CD14-positive monocyte (primary cell): ENCODE measurements at regions not wholly inside any gene's neighbourhood (a gene's known extent, or its start where the extent isn't known, plus 50 kb on each side); places are given as distances from the start of the nearest gene placed in this dataset.

Source experiments
- DNase-seq, 3 donors: peaks; one replicate each; pipeline ENCODE4 v3.0.0-alpha.2; 2011 to 2022
- H2AFZ ChIP-seq: 2 replicates; pipeline ENCODE4 v1.6.0; 2012; ENCODE audit warnings: mild to moderate bottlenecking, low read depth, low read length, inconsistent platforms; ENCODE audit not compliant: insufficient read depth, poor library complexity, severe bottlenecking
- H3K27ac ChIP-seq, 2 donors: 1 replicate in 1 of 2; 2 replicates in 1 of 2; pipeline ENCODE4 v1.5.1; 2012 to 2013; ENCODE audit warnings: low read length in 2 of 2, control low read depth in 1 of 2, inconsistent platforms in 1 of 2, low read depth in 1 of 2, mild to moderate bottlenecking in 1 of 2
- H3K27me3 ChIP-seq, 2 donors: one replicate each; pipeline versions ENCODE4 v1.6.0 to v1.6.1; 2011 to 2013; ENCODE audit warnings: low read length in 2 of 2; ENCODE audit not compliant: control insufficient read depth in 2 of 2, insufficient read depth in 2 of 2
- H3K36me3 ChIP-seq, 2 donors: replicated peaks in 1 of 2; 1 replicate in 1 of 2; 2 replicates in 1 of 2; pipeline versions ENCODE4 v1.5.1 to v1.6.1; 2012 to 2013; ENCODE audit warnings: low read length in 2 of 2, control low read depth in 1 of 2, inconsistent platforms in 1 of 2, mild to moderate bottlenecking in 1 of 2; ENCODE audit not compliant: insufficient read depth in 2 of 2, control insufficient read depth in 1 of 2
- H3K4me1 ChIP-seq, 2 donors: 1 replicate in 1 of 2; 2 replicates in 1 of 2; pipeline versions ENCODE4 v1.5.1 to v1.6.1; 2012 to 2013; ENCODE audit warnings: low read length in 2 of 2, control low read depth in 1 of 2, inconsistent platforms in 1 of 2, mild to moderate bottlenecking in 1 of 2, moderate library complexity in 1 of 2; ENCODE audit not compliant: insufficient read depth in 2 of 2, control insufficient read depth in 1 of 2
- H3K4me2 ChIP-seq: replicated peaks from 2 replicates; pipeline ENCODE3; 2012; ENCODE audit warnings: low read length, moderate library complexity, mild to moderate bottlenecking; ENCODE audit not compliant: poor library complexity, severe bottlenecking; ENCODE audit errors: extremely low read depth
- H3K4me3 ChIP-seq, 3 experiments: fragments of 200-600 bp in 1 of 3; sonication (generic) in 1 of 3; replicated peaks in 1 of 3; 1 replicate in 2 of 3; 2 replicates in 1 of 3; pipeline ENCODE4 v1.5.1; 2011 to 2013; ENCODE audit warnings: low read length in 3 of 3, mild to moderate bottlenecking in 3 of 3, control low read depth in 2 of 3, low read depth in 2 of 3, inconsistent platforms in 1 of 3, moderate library complexity in 1 of 3
- H3K79me2 ChIP-seq: 2 replicates; pipeline ENCODE4 v1.6.0; 2012; ENCODE audit warnings: mild to moderate bottlenecking, control low read depth, inconsistent platforms, low read length, moderate library complexity; ENCODE audit not compliant: insufficient read depth
- H3K9ac ChIP-seq: 2 replicates; pipeline ENCODE4 v1.6.0; 2017; ENCODE audit warnings: low read length, mild to moderate bottlenecking; ENCODE audit not compliant: insufficient read depth, poor library complexity, severe bottlenecking
- H3K9me3 ChIP-seq, 2 donors: replicated peaks in 1 of 2; 1 replicate in 1 of 2; 2 replicates in 1 of 2; pipeline versions ENCODE4 v1.5.1 to v1.6.1; 2012 to 2013; ENCODE audit warnings: low read length in 2 of 2, control low read depth in 1 of 2; ENCODE audit not compliant: control insufficient read depth in 1 of 2, insufficient read depth in 1 of 2
- H4K20me1 ChIP-seq: 2 replicates; pipeline ENCODE4 v1.6.0; 2012; ENCODE audit warnings: mild to moderate bottlenecking, low read length, control low read depth, moderate library complexity; ENCODE audit not compliant: insufficient read depth
- H3K27ac Mint-ChIP-seq, 7 donors: one replicate each; pipeline ENCODE4 v1.8.0; 2020; ENCODE audit warnings: mild to moderate bottlenecking in 7 of 7, mixed read lengths in 7 of 7, moderate library complexity in 6 of 7, inconsistent platforms in 2 of 7
- H3K27me3 Mint-ChIP-seq, 3 donors: one replicate each; pipeline ENCODE4 v1.8.0; 2021 to 2022; ENCODE audit warnings: low read depth in 3 of 3, mild to moderate bottlenecking in 3 of 3, mixed read lengths in 3 of 3, moderate library complexity in 3 of 3, inconsistent platforms in 1 of 3
- H3K36me3 Mint-ChIP-seq, 2 donors: one replicate each; pipeline ENCODE4 v1.8.0; 2020; ENCODE audit warnings: mixed read lengths in 2 of 2, inconsistent platforms in 1 of 2, mild to moderate bottlenecking in 1 of 2
- H3K4me1 Mint-ChIP-seq: one replicate; pipeline ENCODE4 v1.8.0; 2020; ENCODE audit warnings: mild to moderate bottlenecking, mixed read lengths
- H3K4me3 Mint-ChIP-seq, 2 donors: one replicate each; pipeline ENCODE4 v1.8.0; 2020; ENCODE audit warnings: mild to moderate bottlenecking in 2 of 2, mixed read lengths in 2 of 2, moderate library complexity in 1 of 2
- H3K9me3 Mint-ChIP-seq, 7 donors: one replicate each; pipeline ENCODE4 v1.8.0; 2020 to 2022; ENCODE audit warnings: mixed read lengths in 7 of 7, mild to moderate bottlenecking in 6 of 7, moderate library complexity in 6 of 7, inconsistent platforms in 2 of 7
- CTCF ChIP-seq: fragments of 200-600 bp; IDR thresholded peaks from one replicate; pipeline ENCODE4 v1.8.0; 2022; ENCODE audit warnings: antibody characterized with exemption, mild to moderate bottlenecking
- WGBS: methylation state at CpG from one replicate; pipeline ENCODE4 v1.1.5; 2013; ENCODE audit warnings: missing lambda C conversion rate; ENCODE audit not compliant: insufficient coverage; 5-methylcytosine and 5-hydroxymethylcytosine counted together
- intact Hi-C, 2 donors: fragments of 100-400 bp; cut with micrococcal nuclease; formaldehyde crosslinking; loops; one replicate each; pipeline versions ENCODE4 v1.15.0 to v1.15.1; 2023

GRCh38 chr13:30072818-30073186 lies 222.4 kb upstream of the UBL3 start:
- H3K27ac Mint-ChIP-seq = no peak overlapping the region
- intact Hi-C loops = no loop called here

DNA sequence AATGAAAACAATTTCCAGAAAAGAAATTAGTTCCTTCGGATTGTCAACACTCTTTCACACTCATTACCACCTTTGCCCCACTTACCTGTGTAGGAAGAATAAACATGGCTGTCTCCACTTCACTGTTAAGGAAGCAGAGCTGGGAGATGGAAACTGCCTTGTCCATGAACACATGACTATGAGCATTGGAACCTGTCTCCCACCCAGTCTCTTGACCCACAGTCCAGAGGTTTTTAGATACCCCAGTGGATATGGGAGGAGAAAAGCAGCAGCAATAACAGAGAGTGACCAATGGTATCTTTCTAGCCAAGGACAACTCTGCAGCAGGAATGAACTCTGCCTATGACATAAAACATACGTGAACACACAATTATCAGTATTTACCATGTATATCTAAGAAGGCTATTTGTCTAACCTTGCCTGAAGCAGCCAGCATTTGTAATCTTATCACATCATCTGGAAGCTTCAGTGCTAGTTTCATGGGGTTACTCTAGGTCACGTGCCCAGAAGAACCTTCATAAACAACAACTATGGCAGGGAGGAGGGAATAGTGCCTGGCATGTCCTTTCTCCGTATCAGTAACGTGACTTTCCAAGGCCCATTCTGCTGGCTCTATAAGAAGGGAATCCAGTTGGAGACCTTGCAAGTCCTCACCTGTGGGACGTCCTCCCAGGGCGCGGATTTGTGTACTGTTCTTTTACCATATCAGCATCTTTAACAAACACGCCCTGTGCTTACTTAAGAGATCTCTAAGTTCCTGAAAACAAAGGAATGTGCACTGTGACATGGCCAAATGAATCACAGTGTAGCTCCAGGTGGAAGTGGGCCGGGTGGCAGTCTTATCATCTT lies 221.8 kb upstream of the UBL3 start:
- no peaks in the 10 kb centered on the region for H3K36me3 Mint-ChIP-seq
- H3K4me2 ChIP-seq = no peak overlapping the region

More at GRCh38 chr13:30072818-30073186, 222.4 kb upstream of the UBL3 start:
- no peak overlapping the region for H3K4me3 ChIP-seq
- H3K9me3 ChIP-seq = no peaks in the 10 kb centered on the region
- H3K4me2 ChIP-seq = no peak overlapping the region
- no CpG with 5 or more reads among the region's 2 CpGs for WGBS
- no peak for DNase-seq
- Mint-ChIP-seq H3K4me1 (no peaks in the 10 kb centered on the region), H3K36me3 (no peaks in the 10 kb centered on the region), H3K27me3 (no peaks in the 10 kb centered on the region), H3K9me3 (peaks cover 0 to 2% (median 0%) of the 10 kb centered on the region in 7 donors), H3K4me3 (no peak overlapping the region)
- H2AFZ ChIP-seq = no peak overlapping the region
- H3K27ac ChIP-seq = no peak overlapping the region
- H4K20me1 ChIP-seq = no peaks in the 10 kb centered on the region
- no peaks in the 10 kb centered on the region for H3K36me3 ChIP-seq
- H3K27me3 ChIP-seq = no peaks in the 10 kb centered on the region
- no peaks in the 10 kb centered on the region for H3K4me1 ChIP-seq
- no peaks in the 10 kb centered on the region for H3K79me2 ChIP-seq
- no peak for TF ChIP-seq CTCF
- no peak overlapping the region for H3K9ac ChIP-seq

More for the DNA sequence above, 221.8 kb upstream of the UBL3 start:
- no peaks in the 10 kb centered on the region for H3K27me3 Mint-ChIP-seq
- Histone ChIP-seq H3K4me3 (no peak overlapping the region), H3K79me2 (no peaks in the 10 kb centered on the region), H3K27ac (no peak overlapping the region), H4K20me1 (no peaks in the 10 kb centered on the region), H3K27me3 (no peaks in the 10 kb centered on the region), H3K9me3 (no peaks in the 10 kb centered on the region), H3K9ac (no peak overlapping the region), H2AFZ (no peak overlapping the region), H3K4me1 (no peaks in the 10 kb centered on the region), H3K36me3 (no peaks in the 10 kb centered on the region)
- no CpG with 5 or more reads among the region's 10 CpGs for WGBS
- DNase-seq = no peak
- H3K9me3 Mint-ChIP-seq = peaks cover 0 to 2% (median 0%) of the 10 kb centered on the region in 7 donors
- intact Hi-C loops = no loop called here
- no peak for TF ChIP-seq CTCF
- no peak overlapping the region for H3K27ac Mint-ChIP-seq
- H3K4me1 Mint-ChIP-seq = no peaks in the 10 kb centered on the region
- no peak overlapping the region for H3K4me3 Mint-ChIP-seq
